Thyroid gland (tissue), 4 donors: ENCODE measurements at regions not wholly inside any gene's neighbourhood (a gene's known extent, or its start where the extent isn't known, plus 50 kb on each side); places are given as distances from the start of the nearest gene placed in this dataset.

Experiments used
- DNase-seq, 2 donors: peaks; one replicate each; pipeline ENCODE4 v3.0.0-alpha.2; 2019
- H3K27ac ChIP-seq, 3 donors: fragments of 200-600 bp; sonication (generic); 1 replicate in 2 of 3; 2 replicates in 1 of 3; pipeline ENCODE4 v1.5.1; 2016 to 2019; ENCODE audit warnings: mild to moderate bottlenecking in 1 of 3, moderate library complexity in 1 of 3
- H3K27me3 ChIP-seq: fragments of 200-600 bp; sonication (generic); one replicate; pipeline ENCODE4 v1.5.1; 2019
- H3K36me3 ChIP-seq, 2 donors: fragments of 200-600 bp; sonication (generic); one replicate each; pipeline ENCODE4 v1.5.1; 2016 to 2019
- H3K4me1 ChIP-seq, 2 donors: fragments of 200-600 bp; sonication (generic); one replicate each; pipeline ENCODE4 v1.5.1; 2017 to 2019
- H3K4me3 ChIP-seq, 3 donors: fragments of 200-600 bp; sonication (generic); replicated peaks in 1 of 3; 1 replicate in 2 of 3; 2 replicates in 1 of 3; pipeline ENCODE4 v1.5.1; 2016; ENCODE audit warnings: mild to moderate bottlenecking in 1 of 3
- H3K9me3 ChIP-seq: fragments of 200-600 bp; sonication (generic); one replicate; pipeline ENCODE4 v1.5.1; 2017
- CTCF ChIP-seq, 6 experiments: fragments of 200-600 bp in 3 of 6; fragments of 450-650 bp in 3 of 6; sonication (generic) in 3 of 6; IDR thresholded peaks; one replicate each; pipeline ENCODE4 v1.5.1; 2016 to 2019; ENCODE audit warnings: antibody characterized with exemption in 6 of 6, mild to moderate bottlenecking in 2 of 6, inconsistent platforms in 1 of 6, moderate library complexity in 1 of 6
- POLR2A ChIP-seq, 2 donors: fragments of 450-650 bp; IDR thresholded peaks; one replicate each; pipeline ENCODE4 v1.6.1; 2017; ENCODE audit warnings: antibody characterized with exemption in 2 of 2, mild to moderate bottlenecking in 2 of 2, moderate library complexity in 1 of 2
- whole genome bisulfite sequencing, 2 donors: methylation state at CpG; one replicate each; pipeline ENCODE4 v1.1.5; 2017; 5-methylcytosine and 5-hydroxymethylcytosine counted together
- intact Hi-C: fragments of 100-400 bp; cut with DNase I; formaldehyde crosslinking; loops from one replicate; pipeline ENCODE4 v1.15.1; 2023

GRCh38 chr18:51288582-51288981 is 91.1 kb upstream of the MEX3C start:
- H3K4me1 ChIP-seq = no peaks in the 10 kb centered on the region
- intact Hi-C loops = no loop called here
- no peak for DNase-seq
- H3K4me3 ChIP-seq = no peak overlapping the region
- H3K27me3 ChIP-seq = no peaks in the 10 kb centered on the region
- WGBS, 2 donors = 92 to 94% methylated on average over 3 of the region's 3 CpGs
- no peaks in the 10 kb centered on the region for H3K9me3 ChIP-seq
- TF ChIP-seq POLR2A (IDR thresholded peaks at IDR 0.05) = no peak
- TF ChIP-seq CTCF (IDR thresholded peaks at IDR 0.05) = no peak
- no peaks in the 10 kb centered on the region for H3K36me3 ChIP-seq
- no peak overlapping the region for H3K27ac ChIP-seq

DNA sequence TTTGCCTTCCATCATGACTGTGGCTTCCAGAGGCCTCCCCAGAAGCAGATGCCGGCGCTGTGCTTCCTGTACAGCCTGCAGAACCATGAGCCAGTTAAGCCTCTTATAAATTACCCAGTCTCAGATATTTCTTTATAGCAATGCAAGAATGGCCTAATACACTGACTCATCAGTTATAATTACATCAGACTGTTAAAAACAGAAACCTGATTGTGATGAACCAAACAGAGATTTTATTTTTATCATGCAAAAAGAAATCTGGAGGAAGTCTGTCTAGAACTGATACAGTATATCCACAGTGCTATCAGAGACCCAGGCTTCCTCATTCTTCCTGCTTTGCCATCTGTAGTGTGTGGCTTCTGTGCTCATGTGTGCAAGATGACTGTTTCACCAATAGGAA is 93.4 kb upstream of the MEX3C start:
- TF ChIP-seq CTCF (IDR thresholded peaks at IDR 0.05) (no peak), POLR2A (IDR thresholded peaks at IDR 0.05) (no peak)
- intact Hi-C loops = no loop called here

DNA sequence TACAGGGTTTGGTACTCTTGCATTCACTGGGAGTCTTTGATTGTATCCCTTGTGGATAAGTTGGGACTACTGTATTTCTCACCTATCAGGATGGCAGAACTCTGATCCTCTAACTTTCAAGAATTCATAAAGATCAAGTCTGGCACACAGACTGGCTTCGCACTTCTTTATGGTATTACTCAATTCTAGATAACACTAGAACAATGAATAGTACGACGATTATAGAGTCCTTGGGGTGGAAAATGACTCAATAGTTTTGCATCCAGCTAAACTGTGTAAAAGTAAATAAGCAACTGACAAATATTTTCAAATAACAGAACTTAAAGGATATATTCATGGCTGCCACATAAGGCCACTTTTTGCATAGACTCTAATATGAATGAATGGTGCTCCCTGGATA is 103.4 kb upstream of the MEX3C start:
- Histone ChIP-seq H3K36me3 (no peaks in the 10 kb centered on the region), H3K4me1 (no peaks in the 10 kb centered on the region), H3K27ac (no peak overlapping the region), H3K4me3 (no peak overlapping the region), H3K9me3 (no peaks in the 10 kb centered on the region), H3K27me3 (no peaks in the 10 kb centered on the region)
- TF ChIP-seq POLR2A (IDR thresholded peaks at IDR 0.05) = no peak
- TF ChIP-seq CTCF (IDR thresholded peaks at IDR 0.05) = no peak
- intact Hi-C loops = no loop called here
- DNase-seq = no peak
- 92% methylated on average over 3 of the region's 3 CpGs for whole genome bisulfite sequencing, 2 donors

More for the DNA sequence above, 93.4 kb upstream of the MEX3C start:
- Histone ChIP-seq H3K36me3 (no peaks in the 10 kb centered on the region), H3K27ac (no peak overlapping the region), H3K27me3 (no peaks in the 10 kb centered on the region), H3K9me3 (no peaks in the 10 kb centered on the region), H3K4me1 (no peaks in the 10 kb centered on the region), H3K4me3 (no peak overlapping the region)
- no peak for DNase-seq
- WGBS, 2 donors = 88 to 95% methylated on average over 2 of the region's 2 CpGs

GRCh38 chr18:51301376-51301775 is 103.9 kb upstream of the MEX3C start:
- DNase-seq = no peak
- 92 to 95% methylated on average over 3 of the region's 3 CpGs for WGBS, 2 donors
- intact Hi-C loops = no loop called here
- Histone ChIP-seq H3K27me3 (no peaks in the 10 kb centered on the region), H3K9me3 (no peaks in the 10 kb centered on the region), H3K27ac (no peak overlapping the region), H3K4me3 (no peak overlapping the region), H3K36me3 (no peaks in the 10 kb centered on the region), H3K4me1 (no peaks in the 10 kb centered on the region)
- no peak for TF ChIP-seq POLR2A (IDR thresholded peaks at IDR 0.05)
- no peak for TF ChIP-seq CTCF (IDR thresholded peaks at IDR 0.05)

GRCh38 chr18:51316677-51317076 is 119.2 kb upstream of the MEX3C start:
- DNase-seq = no peak
- no peak overlapping the region for H3K4me3 ChIP-seq
- TF ChIP-seq POLR2A (IDR thresholded peaks at IDR 0.05) (no peak), CTCF (IDR thresholded peaks at IDR 0.05) (no peak)
- H3K27ac ChIP-seq = no peak overlapping the region
- no peaks in the 10 kb centered on the region for H3K4me1 ChIP-seq
- no peaks in the 10 kb centered on the region for H3K9me3 ChIP-seq
- intact Hi-C loops = no loop called here
- 68 to 93% methylated on average over 1 of the region's 1 CpG for WGBS, 2 donors
- no peaks in the 10 kb centered on the region for H3K27me3 ChIP-seq
- H3K36me3 ChIP-seq = no peaks in the 10 kb centered on the region
